Stimulated activated CD4-positive, alpha-beta T cell treated with anti-CD3 and anti-CD28 coated beads, Interleukin-1b, Interleukin-23, amount 100 ng/mL, for 1 hour (primary cell): ENCODE measurements at regions not wholly inside any gene's neighbourhood (a gene's known extent, or its start where the extent isn't known, plus 50 kb on each side); places are given as distances from the start of the nearest gene placed in this dataset.

Experiments
- DNase-seq, 2 donors: peaks; one replicate each; pipeline ENCODE4 v3.0.0-alpha.2; 2020; ENCODE audit warnings: low read depth in 2 of 2

GRCh38 chr6:138007014-138007472, 100.2 kb downstream of the PERP start:
- no peak for DNase-seq

- DNase-seq, result no peak
Measured at GRCh38 chr6:138008791-138009190, 98.4 kb downstream of the PERP start.

GRCh38 chr6:138011413-138011812, 95.8 kb downstream of the PERP start:
- DNase-seq, result no peak

- DNase-seq, result no peak
Measured at GRCh38 chr6:138012682-138013081, 94.5 kb downstream of the PERP start.

GRCh38 chr6:138013959-138014358, 93.3 kb downstream of the PERP start:
- DNase-seq, result no peak

- no peak for DNase-seq
Measured at GRCh38 chr6:138017166-138017757, 90.0 kb downstream of the PERP start.

GRCh38 chr6:138018297-138018696, 88.9 kb downstream of the PERP start:
- DNase-seq, result no peak

- no peak for DNase-seq
Measured at GRCh38 chr6:138025528-138025978, 81.7 kb downstream of the PERP start.

GRCh38 chr6:138026342-138026741, 80.9 kb downstream of the PERP start:
- DNase-seq, result no peak

- DNase-seq, result no peak
Measured at GRCh38 chr6:138028893-138029292, 78.3 kb downstream of the PERP start.

GRCh38 chr6:138030872-138031271, 76.3 kb downstream of the PERP start:
- DNase-seq, result no peak

- no peak for DNase-seq
Measured at GRCh38 chr6:138031417-138031816, 75.8 kb downstream of the PERP start.

- DNase-seq, result no peak
Measured at GRCh38 chr6:138031850-138032249, 75.4 kb downstream of the PERP start.

GRCh38 chr6:138032571-138032970, 74.6 kb downstream of the PERP start:
- DNase-seq, result no peak

- no peak for DNase-seq
Measured at GRCh38 chr6:138034229-138034628, 73.0 kb downstream of the PERP start.

- no peak for DNase-seq
Measured at GRCh38 chr6:138035070-138035469, 72.1 kb downstream of the PERP start.

- no peak for DNase-seq
Measured at GRCh38 chr6:138036111-138036510, 71.1 kb downstream of the PERP start.

- no peak for DNase-seq
Measured at GRCh38 chr6:138037009-138037504, 70.2 kb downstream of the PERP start.

- no peak for DNase-seq
Measured at GRCh38 chr6:138038142-138038870, 68.9 kb downstream of the PERP start.
